ENCODE measurements at regions not wholly inside any gene's neighbourhood (a gene's known extent, or its start where the extent isn't known, plus 50 kb on each side); places are given as distances from the start of the nearest gene placed in this dataset.

DNA sequence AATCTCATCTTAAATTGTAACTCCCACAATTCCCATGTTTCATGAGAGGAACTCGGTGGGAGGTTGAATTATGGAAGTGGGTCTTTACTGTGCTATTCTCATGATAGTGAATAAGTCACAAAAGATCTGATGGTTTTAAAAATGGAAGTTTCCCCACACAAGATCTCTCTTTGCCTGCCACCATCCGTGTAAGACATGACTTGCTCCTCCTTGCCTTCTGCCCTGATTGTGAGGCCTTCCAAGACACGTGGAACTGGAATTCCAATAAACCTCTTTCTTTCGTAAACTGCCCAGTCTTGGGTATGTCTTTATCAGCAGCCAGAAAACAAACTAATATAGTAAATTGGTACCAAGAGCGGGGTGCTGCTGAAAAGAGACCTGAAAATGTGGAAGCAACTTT lies 761.6 kb upstream of the RGS18 start:
- Histone ChIP-seq H4K20me1 (replicated peaks; ENCODE audit: control insufficient read depth, insufficient read depth, low read length) (no peaks in the 10 kb centered on the region), H3K4me1 (replicated peaks in 1 of 2; ENCODE audit: control insufficient read depth in 2 of 2, insufficient read depth in 2 of 2, low read length in 2 of 2) (no peaks in the 10 kb centered on the region), H3K9ac (ENCODE audit: insufficient read depth in 1 of 2, low read depth in 2 of 2, low read length in 2 of 2) (no peak overlapping the region), H3K9me3 (replicated peaks; ENCODE audit: control insufficient read depth, insufficient read depth, low read depth, low read length) (no peaks in the 10 kb centered on the region; the same call in 1 of the 2 replicates), H3K4me2 (ENCODE audit: insufficient read depth, low read length) (no peak overlapping the region), H3K27me3 (ENCODE audit: control insufficient read depth in 2 of 2, insufficient read depth in 2 of 2, low read length in 2 of 2) (no peaks in the 10 kb centered on the region), H3K9me1 (ENCODE audit: control insufficient read depth, insufficient read depth, low read length) (no peaks in the 10 kb centered on the region), H3K4me3 (no peak overlapping the region), H3K36me3 (ENCODE audit: control insufficient read depth, insufficient read depth, low read length) (no peaks in the 10 kb centered on the region), H2AFZ (ENCODE audit: low read depth, low read length) (no peak overlapping the region), H3K79me2 (ENCODE audit: control insufficient read depth, insufficient read depth, low read length) (no peaks in the 10 kb centered on the region), H3K27ac (ENCODE audit: extremely low read depth, low read depth, low read length) (no peak overlapping the region)
- no peak for TF ChIP-seq BRD9 (IDR thresholded peaks at IDR 0.05; ENCODE audit: low read depth, partially characterized antibody)
- peak; percentile 94 for TF ChIP-seq ZNF431 (CRISPR knock-in tag; IDR thresholded peaks at IDR 0.05)
- TF ChIP-seq, protein P1, sequence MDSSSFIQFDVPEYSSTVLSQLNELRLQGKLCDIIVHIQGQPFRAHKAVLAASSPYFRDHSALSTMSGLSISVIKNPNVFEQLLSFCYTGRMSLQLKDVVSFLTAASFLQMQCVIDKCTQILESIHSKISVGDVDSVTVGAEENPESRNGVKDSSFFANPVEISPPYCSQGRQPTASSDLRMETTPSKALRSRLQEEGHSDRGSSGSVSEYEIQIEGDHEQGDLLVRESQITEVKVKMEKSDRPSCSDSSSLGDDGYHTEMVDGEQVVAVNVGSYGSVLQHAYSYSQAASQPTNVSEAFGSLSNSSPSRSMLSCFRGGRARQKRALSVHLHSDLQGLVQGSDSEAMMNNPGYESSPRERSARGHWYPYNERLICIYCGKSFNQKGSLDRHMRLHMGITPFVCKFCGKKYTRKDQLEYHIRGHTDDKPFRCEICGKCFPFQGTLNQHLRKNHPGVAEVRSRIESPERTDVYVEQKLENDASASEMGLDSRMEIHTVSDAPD (CRISPR knock-in tag; IDR thresholded peaks at IDR 0.05) = no peak
- TF ChIP-seq MYNN (IDR thresholded peaks at IDR 0.05) = no peak
- TF ChIP-seq MYNN (CRISPR knock-in tag; IDR thresholded peaks at IDR 0.05) = no peak
- TF ChIP-seq FOS (IDR thresholded peaks at IDR 0.05; ENCODE audit: extremely low read depth, insufficient read length) = no peak
- TF ChIP-seq, protein P2, sequence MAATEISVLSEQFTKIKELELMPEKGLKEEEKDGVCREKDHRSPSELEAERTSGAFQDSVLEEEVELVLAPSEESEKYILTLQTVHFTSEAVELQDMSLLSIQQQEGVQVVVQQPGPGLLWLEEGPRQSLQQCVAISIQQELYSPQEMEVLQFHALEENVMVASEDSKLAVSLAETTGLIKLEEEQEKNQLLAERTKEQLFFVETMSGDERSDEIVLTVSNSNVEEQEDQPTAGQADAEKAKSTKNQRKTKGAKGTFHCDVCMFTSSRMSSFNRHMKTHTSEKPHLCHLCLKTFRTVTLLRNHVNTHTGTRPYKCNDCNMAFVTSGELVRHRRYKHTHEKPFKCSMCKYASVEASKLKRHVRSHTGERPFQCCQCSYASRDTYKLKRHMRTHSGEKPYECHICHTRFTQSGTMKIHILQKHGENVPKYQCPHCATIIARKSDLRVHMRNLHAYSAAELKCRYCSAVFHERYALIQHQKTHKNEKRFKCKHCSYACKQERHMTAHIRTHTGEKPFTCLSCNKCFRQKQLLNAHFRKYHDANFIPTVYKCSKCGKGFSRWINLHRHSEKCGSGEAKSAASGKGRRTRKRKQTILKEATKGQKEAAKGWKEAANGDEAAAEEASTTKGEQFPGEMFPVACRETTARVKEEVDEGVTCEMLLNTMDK (IDR thresholded peaks at IDR 0.05; ENCODE audit: borderline replicate concordance, insufficient read depth, low read depth, low read length, poor library complexity, severe bottlenecking) = no peak
- peak; percentile 65; the same call in 1 of the 2 replicates for TF ChIP-seq ZNF707 (CRISPR knock-in tag; conservative IDR thresholded peaks at IDR 0.05)
- TF ChIP-seq, protein P3, sequence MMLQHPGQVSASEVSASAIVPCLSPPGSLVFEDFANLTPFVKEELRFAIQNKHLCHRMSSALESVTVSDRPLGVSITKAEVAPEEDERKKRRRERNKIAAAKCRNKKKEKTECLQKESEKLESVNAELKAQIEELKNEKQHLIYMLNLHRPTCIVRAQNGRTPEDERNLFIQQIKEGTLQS (IDR thresholded peaks at IDR 0.05) = no peak
- TF ChIP-seq, protein P3 (CRISPR knock-in tag; conservative IDR thresholded peaks at IDR 0.05) = no peak
- no peak for TF ChIP-seq ZNF133 (CRISPR knock-in tag; IDR thresholded peaks at IDR 0.05)
- ChIA-PET CTCF (ENCODE audit: low intra/inter-chr PET ratio) (no interaction called here), POLR2A (no interaction called here)
- WGBS (ENCODE audit: insufficient coverage, low coverage, missing lambda C conversion rate) = 3% methylated on average over 5 of the region's 5 CpGs
- in situ Hi-C loops (cut with MboI) (no loop called here), intact Hi-C loops (cut with micrococcal nuclease) (no loop called here)
- DNase-seq (ENCODE audit: extremely low read depth in 1 of 4, low spot score in 3 of 4) (no peak), ATAC-seq (no peak), FAIRE-seq (no peak)
- no TSS peak for BruUV-seq (replicated peaks)
